ENCODE measurements at regions not wholly inside any gene's neighbourhood (a gene's known extent, or its start where the extent isn't known, plus 50 kb on each side); places are given as distances from the start of the nearest gene placed in this dataset.

DNA sequence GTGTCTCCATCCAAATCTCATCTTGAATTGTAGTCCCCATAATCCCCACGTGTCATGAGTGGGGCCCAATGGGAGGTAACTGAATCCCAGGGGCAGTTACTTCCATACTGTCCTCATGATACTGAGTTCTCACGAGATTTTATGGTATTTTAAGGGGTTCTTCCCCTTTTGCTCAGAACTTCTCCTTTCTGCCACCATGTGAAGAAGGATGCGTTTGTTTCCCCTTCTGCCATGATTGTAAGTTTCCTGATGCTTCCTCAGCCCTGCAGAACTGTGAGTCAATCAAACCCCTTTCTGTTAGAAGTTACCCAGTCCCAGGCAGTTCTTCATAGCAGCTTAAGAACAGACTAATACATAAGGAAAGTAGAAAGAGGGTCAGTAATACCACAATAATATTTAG, 480.4 kb downstream of the KCNJ3 start:
- Histone ChIP-seq H4K20me1 (ENCODE audit: control insufficient read depth, extremely low read depth, insufficient read depth, low read length) (no peaks in the 10 kb centered on the region), H2AFZ (ENCODE audit: low read length) (no peak overlapping the region), H3K9me3 (ENCODE audit: control insufficient read depth, insufficient read depth, low read depth, low read length) (no peaks in the 10 kb centered on the region), H3K79me2 (ENCODE audit: control insufficient read depth, insufficient read depth, low read length) (no peaks in the 10 kb centered on the region), H3K4me1 (ENCODE audit: control insufficient read depth, extremely low read depth, insufficient read depth, low read length) (no peaks in the 10 kb centered on the region), H3K4me3 (replicated peaks in 1 of 4; ENCODE audit: control extremely low read depth in 1 of 4, insufficient read depth in 1 of 4, low read depth in 3 of 4, low read length in 4 of 4) (no peak overlapping the region), H3K36me3 (ENCODE audit: control insufficient read depth, insufficient read depth, low read length) (no peaks in the 10 kb centered on the region), H3K4me2 (ENCODE audit: extremely low read depth, insufficient read depth, low read length) (no peak overlapping the region), H3K27me3 (ENCODE audit: control insufficient read depth, insufficient read depth, low read length) (no peaks in the 10 kb centered on the region), H3K9ac (ENCODE audit: insufficient read depth, low read length) (no peak overlapping the region), H3K27ac (ENCODE audit: insufficient read depth, low read length) (no peak overlapping the region)
- no peak for TF ChIP-seq EZH2 (IDR thresholded peaks at IDR 0.05; ENCODE audit: low read length, missing control alignments)
- TF ChIP-seq, protein P1, sequence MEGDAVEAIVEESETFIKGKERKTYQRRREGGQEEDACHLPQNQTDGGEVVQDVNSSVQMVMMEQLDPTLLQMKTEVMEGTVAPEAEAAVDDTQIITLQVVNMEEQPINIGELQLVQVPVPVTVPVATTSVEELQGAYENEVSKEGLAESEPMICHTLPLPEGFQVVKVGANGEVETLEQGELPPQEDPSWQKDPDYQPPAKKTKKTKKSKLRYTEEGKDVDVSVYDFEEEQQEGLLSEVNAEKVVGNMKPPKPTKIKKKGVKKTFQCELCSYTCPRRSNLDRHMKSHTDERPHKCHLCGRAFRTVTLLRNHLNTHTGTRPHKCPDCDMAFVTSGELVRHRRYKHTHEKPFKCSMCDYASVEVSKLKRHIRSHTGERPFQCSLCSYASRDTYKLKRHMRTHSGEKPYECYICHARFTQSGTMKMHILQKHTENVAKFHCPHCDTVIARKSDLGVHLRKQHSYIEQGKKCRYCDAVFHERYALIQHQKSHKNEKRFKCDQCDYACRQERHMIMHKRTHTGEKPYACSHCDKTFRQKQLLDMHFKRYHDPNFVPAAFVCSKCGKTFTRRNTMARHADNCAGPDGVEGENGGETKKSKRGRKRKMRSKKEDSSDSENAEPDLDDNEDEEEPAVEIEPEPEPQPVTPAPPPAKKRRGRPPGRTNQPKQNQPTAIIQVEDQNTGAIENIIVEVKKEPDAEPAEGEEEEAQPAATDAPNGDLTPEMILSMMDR (conservative IDR thresholded peaks at IDR 0.05 in 1 of 2, IDR thresholded peaks at IDR 0.05 in 1 of 2; ENCODE audit: low read depth in 1 of 2, low read length in 2 of 2), result no peak
- DNase-seq (ENCODE audit: low read depth in 2 of 2), result no peak

DNA sequence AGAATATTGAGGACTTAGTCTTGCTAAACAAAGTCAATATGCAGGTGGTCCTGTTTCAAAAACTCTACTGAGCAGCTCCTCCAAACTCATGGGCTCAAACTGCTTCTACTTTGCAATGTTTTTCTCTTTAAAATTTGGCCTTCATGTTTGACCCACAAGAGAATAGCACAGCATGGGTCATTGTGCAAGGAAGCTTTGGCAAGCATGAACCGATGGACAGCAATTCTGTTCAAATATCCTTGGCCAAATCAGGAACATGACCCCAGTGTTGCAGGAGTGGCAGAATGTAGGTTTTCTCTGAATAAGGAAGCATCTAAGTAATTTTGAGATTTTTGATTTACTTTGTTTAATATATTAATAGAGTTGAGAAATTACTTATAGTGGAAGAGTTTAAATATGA, 477.9 kb downstream of the KCNJ3 start:
- H3K9ac ChIP-seq (ENCODE audit: insufficient read depth, low read length), result no peak overlapping the region
- H3K4me2 ChIP-seq (ENCODE audit: extremely low read depth, insufficient read depth, low read length), result no peak overlapping the region
- no peak overlapping the region for H3K27ac ChIP-seq (ENCODE audit: insufficient read depth, low read length)
- DNase-seq (ENCODE audit: low read depth in 2 of 2), result no peak
- H2AFZ ChIP-seq (ENCODE audit: low read length), result no peak overlapping the region
- no peaks in the 10 kb centered on the region for H3K4me1 ChIP-seq (ENCODE audit: control insufficient read depth, extremely low read depth, insufficient read depth, low read length)
- H3K27me3 ChIP-seq (ENCODE audit: control insufficient read depth, insufficient read depth, low read length), result no peaks in the 10 kb centered on the region
- H3K36me3 ChIP-seq (ENCODE audit: control insufficient read depth, insufficient read depth, low read length), result no peaks in the 10 kb centered on the region
- H3K4me3 ChIP-seq (replicated peaks in 1 of 4; ENCODE audit: control extremely low read depth in 1 of 4, insufficient read depth in 1 of 4, low read depth in 3 of 4, low read length in 4 of 4), result no peak overlapping the region
- TF ChIP-seq, protein P1 (conservative IDR thresholded peaks at IDR 0.05 in 1 of 2, IDR thresholded peaks at IDR 0.05 in 1 of 2; ENCODE audit: low read depth in 1 of 2, low read length in 2 of 2), result no peak
- TF ChIP-seq EZH2 (IDR thresholded peaks at IDR 0.05; ENCODE audit: low read length, missing control alignments), result no peak
- H3K9me3 ChIP-seq (ENCODE audit: control insufficient read depth, insufficient read depth, low read depth, low read length), result no peaks in the 10 kb centered on the region
- no peaks in the 10 kb centered on the region for H4K20me1 ChIP-seq (ENCODE audit: control insufficient read depth, extremely low read depth, insufficient read depth, low read length)
- H3K79me2 ChIP-seq (ENCODE audit: control insufficient read depth, insufficient read depth, low read length), result no peaks in the 10 kb centered on the region

DNA sequence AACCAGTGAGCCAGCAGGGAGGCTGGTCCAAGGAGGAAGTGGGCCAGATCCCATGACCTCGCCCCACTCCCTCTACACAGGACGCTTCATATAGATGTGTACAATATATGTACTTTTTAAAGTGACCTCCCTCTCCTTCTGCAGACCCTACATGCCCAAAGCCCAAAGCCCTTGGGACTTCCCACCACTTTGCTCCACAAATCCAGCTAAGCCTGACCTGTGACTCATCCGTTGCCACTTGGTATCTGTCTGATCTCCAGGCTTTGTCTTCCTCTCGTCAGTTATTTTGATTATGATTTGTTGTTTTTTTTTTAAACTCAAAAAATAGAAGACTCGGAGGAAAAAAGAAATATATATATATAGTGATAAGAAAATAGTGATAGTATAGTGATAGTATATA, 470.8 kb downstream of the KCNJ3 start:
- no peak for DNase-seq (ENCODE audit: low read depth in 2 of 2)

More for the DNA sequence above, 470.8 kb downstream of the KCNJ3 start:
- Histone ChIP-seq H4K20me1 (ENCODE audit: control insufficient read depth, extremely low read depth, insufficient read depth, low read length) (no peaks in the 10 kb centered on the region), H3K27ac (ENCODE audit: insufficient read depth, low read length) (no peak overlapping the region), H3K4me2 (ENCODE audit: extremely low read depth, insufficient read depth, low read length) (no peak overlapping the region), H3K36me3 (ENCODE audit: control insufficient read depth, insufficient read depth, low read length) (no peaks in the 10 kb centered on the region), H2AFZ (ENCODE audit: low read length) (no peak overlapping the region), H3K79me2 (ENCODE audit: control insufficient read depth, insufficient read depth, low read length) (no peaks in the 10 kb centered on the region), H3K4me3 (replicated peaks in 1 of 4; ENCODE audit: control extremely low read depth in 1 of 4, insufficient read depth in 1 of 4, low read depth in 3 of 4, low read length in 4 of 4) (no peak overlapping the region), H3K4me1 (ENCODE audit: control insufficient read depth, extremely low read depth, insufficient read depth, low read length) (no peaks in the 10 kb centered on the region), H3K27me3 (ENCODE audit: control insufficient read depth, insufficient read depth, low read length) (no peaks in the 10 kb centered on the region), H3K9me3 (ENCODE audit: control insufficient read depth, insufficient read depth, low read depth, low read length) (no peaks in the 10 kb centered on the region), H3K9ac (ENCODE audit: insufficient read depth, low read length) (no peak overlapping the region)
- TF ChIP-seq EZH2 (IDR thresholded peaks at IDR 0.05; ENCODE audit: low read length, missing control alignments), result no peak
- TF ChIP-seq, protein P1 (conservative IDR thresholded peaks at IDR 0.05 in 1 of 2, IDR thresholded peaks at IDR 0.05 in 1 of 2; ENCODE audit: low read depth in 1 of 2, low read length in 2 of 2), result no peak

Measured in fibroblast of lung (primary cell).